ENCODE measurements at regions not wholly inside any gene's neighbourhood (a gene's known extent, or its start where the extent isn't known, plus 50 kb on each side); places are given as distances from the start of the nearest gene placed in this dataset.

DNA sequence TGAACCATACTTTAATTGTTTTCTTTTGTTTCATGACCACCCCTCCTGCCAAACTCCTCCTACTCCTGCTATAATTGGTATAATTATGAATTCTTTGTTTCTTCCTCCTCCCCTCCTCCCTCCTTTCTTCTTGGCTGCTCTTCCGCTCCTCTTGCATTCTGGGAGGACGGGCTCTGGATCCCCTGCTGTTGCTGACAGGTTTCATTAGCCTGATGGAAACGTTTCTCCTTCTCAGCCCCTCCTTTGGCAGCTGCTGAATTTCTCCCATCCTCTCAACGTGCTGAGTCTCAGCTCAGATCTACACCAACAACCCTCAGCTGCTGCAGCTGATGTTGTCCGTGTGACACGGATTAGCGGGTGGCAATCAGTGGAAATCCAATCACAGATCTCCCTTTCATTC, 97.1 kb upstream of the UBAC2 start:
- no peak overlapping the region for H2BK120ac ChIP-seq (ENCODE audit: low read depth, low read length)
- no peaks in the 10 kb centered on the region for H3K79me1 ChIP-seq (ENCODE audit: low read depth, low read length)
- no peaks in the 10 kb centered on the region for H3K9me3 ChIP-seq (replicated peaks in 1 of 2; ENCODE audit: control insufficient read depth in 2 of 2, insufficient read depth in 1 of 2, low read depth in 1 of 2, low read length in 2 of 2)
- no peak overlapping the region for H3K23ac ChIP-seq (ENCODE audit: low read depth, low read length, poor library complexity)
- WGBS, 2 donors (ENCODE audit: extremely low coverage in 2 of 2, insufficient read length in 2 of 2, insufficient replicate concordance in 1 of 2) = no CpG with 5 or more reads among the region's 7 CpGs
- H3K14ac ChIP-seq (ENCODE audit: low read length) = no peak overlapping the region
- peaks cover 0 to 2% of the 10 kb centered on the region in 2 donors for H3K4me1 ChIP-seq (ENCODE audit: control insufficient read depth in 2 of 2, insufficient read depth in 1 of 2, low read depth in 1 of 2, low read length in 2 of 2)
- H4K8ac ChIP-seq (ENCODE audit: low read depth, low read length) = no peak overlapping the region
- H3K36me3 ChIP-seq (replicated peaks in 1 of 2; ENCODE audit: control insufficient read depth in 2 of 2, insufficient read depth in 2 of 2, low read length in 2 of 2) = no peaks in the 10 kb centered on the region
- no peak overlapping the region for H3K9ac ChIP-seq (ENCODE audit: low read depth, low read length, poor library complexity)
- no peaks in the 10 kb centered on the region for H3K27me3 ChIP-seq (ENCODE audit: control insufficient read depth in 3 of 3, insufficient read depth in 3 of 3, low read depth in 1 of 3, low read length in 3 of 3)
- H2BK12ac ChIP-seq (ENCODE audit: low read length) = no peak overlapping the region
- H2AFZ ChIP-seq (ENCODE audit: low read length) = peak overlapping the region; percentile 39
- H3K18ac ChIP-seq (ENCODE audit: low read length) = no peak overlapping the region
- no peak overlapping the region for H3K4me3 ChIP-seq (ENCODE audit: low read length in 2 of 2)
- H2BK15ac ChIP-seq (ENCODE audit: low read length) = no peak overlapping the region
- no peak overlapping the region for H3K27ac ChIP-seq (replicated peaks; ENCODE audit: low read length)
- H3K4me2 ChIP-seq (ENCODE audit: insufficient read depth, low read length, poor library complexity, severe bottlenecking) = no peak overlapping the region
- DNase-seq (ENCODE audit: low spot score) = no peak
- H4K91ac ChIP-seq (ENCODE audit: low read depth, low read length, poor library complexity) = no peak overlapping the region
- H2AK5ac ChIP-seq (ENCODE audit: low read depth, low read length) = no peak overlapping the region
- H3K4ac ChIP-seq (ENCODE audit: low read length) = no peak overlapping the region
- H2BK5ac ChIP-seq (ENCODE audit: low read length) = no peak overlapping the region

DNA sequence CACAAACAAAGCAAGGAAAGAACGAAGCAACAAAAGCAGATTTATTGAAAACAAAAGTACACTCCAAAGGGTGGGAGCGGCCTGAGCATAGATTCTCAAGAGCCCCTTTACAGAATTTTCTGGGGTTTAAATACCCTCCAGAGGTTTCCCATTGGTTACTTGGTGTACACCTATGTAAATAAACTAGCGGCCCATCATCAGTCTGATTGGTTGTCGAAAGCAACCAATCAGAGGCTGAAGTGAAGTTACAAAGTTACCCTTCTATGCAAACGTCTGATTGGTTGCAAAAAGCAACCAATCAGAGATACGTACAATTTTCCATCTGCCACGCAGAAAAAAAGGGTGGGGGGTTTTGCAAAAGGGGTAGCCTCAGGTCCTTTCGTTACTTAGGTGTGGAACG, 96.3 kb upstream of the UBAC2 start:
- Histone ChIP-seq H2BK15ac (ENCODE audit: low read length) (no peak overlapping the region), H2BK5ac (ENCODE audit: low read length) (no peak overlapping the region), H4K91ac (ENCODE audit: low read depth, low read length, poor library complexity) (no peak overlapping the region), H3K23ac (ENCODE audit: low read depth, low read length, poor library complexity) (no peak overlapping the region), H3K9ac (ENCODE audit: low read depth, low read length, poor library complexity) (no peak overlapping the region), H3K4me2 (ENCODE audit: insufficient read depth, low read length, poor library complexity, severe bottlenecking) (no peak overlapping the region), H3K36me3 (replicated peaks in 1 of 2; ENCODE audit: control insufficient read depth in 2 of 2, insufficient read depth in 2 of 2, low read length in 2 of 2) (no peaks in the 10 kb centered on the region), H2BK12ac (ENCODE audit: low read length) (no peak overlapping the region), H3K4ac (ENCODE audit: low read length) (no peak overlapping the region), H3K18ac (ENCODE audit: low read length) (no peak overlapping the region), H3K27ac (replicated peaks; ENCODE audit: low read length) (no peak overlapping the region), H3K9me3 (replicated peaks in 1 of 2; ENCODE audit: control insufficient read depth in 2 of 2, insufficient read depth in 1 of 2, low read depth in 1 of 2, low read length in 2 of 2) (no peaks in the 10 kb centered on the region), H2BK120ac (ENCODE audit: low read depth, low read length) (no peak overlapping the region), H4K8ac (ENCODE audit: low read depth, low read length) (no peak overlapping the region), H2AFZ (ENCODE audit: low read length) (no peak overlapping the region), H3K27me3 (ENCODE audit: control insufficient read depth in 3 of 3, insufficient read depth in 3 of 3, low read depth in 1 of 3, low read length in 3 of 3) (no peaks in the 10 kb centered on the region), H3K14ac (ENCODE audit: low read length) (no peak overlapping the region), H2AK5ac (ENCODE audit: low read depth, low read length) (no peak overlapping the region), H3K4me3 (ENCODE audit: low read length in 2 of 2) (no peak overlapping the region), H3K4me1 (ENCODE audit: control insufficient read depth in 2 of 2, insufficient read depth in 1 of 2, low read depth in 1 of 2, low read length in 2 of 2) (peaks cover 0 to 2% of the 10 kb centered on the region in 2 donors), H3K79me1 (ENCODE audit: low read depth, low read length) (no peaks in the 10 kb centered on the region)
- no peak for DNase-seq (ENCODE audit: low spot score)
- no CpG with 5 or more reads among the region's 9 CpGs for WGBS, 2 donors (ENCODE audit: extremely low coverage in 2 of 2, insufficient read length in 2 of 2, insufficient replicate concordance in 1 of 2)

DNA sequence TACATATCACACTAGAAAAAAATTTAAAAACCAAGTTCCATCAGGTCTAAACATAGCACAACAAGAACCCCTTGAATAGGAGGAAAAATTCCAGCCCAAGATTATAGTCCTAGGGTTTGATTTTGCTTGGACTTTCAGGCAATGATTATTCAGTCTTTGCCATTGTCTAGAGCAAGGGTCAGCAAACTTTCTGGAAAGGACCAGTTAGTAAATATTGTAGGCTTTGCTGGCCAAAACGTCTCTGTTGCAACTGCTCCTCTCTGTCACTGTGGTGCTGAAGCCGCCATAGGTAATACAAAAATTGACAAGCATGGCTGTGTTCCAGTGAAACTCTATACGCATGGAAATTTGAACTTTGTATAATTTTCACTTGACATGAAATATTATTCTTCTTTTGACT, 95.5 kb upstream of the UBAC2 start:
- H3K27ac ChIP-seq (replicated peaks; ENCODE audit: low read length) = no peak overlapping the region
- H2BK12ac ChIP-seq (ENCODE audit: low read length) = no peak overlapping the region
- no peak overlapping the region for H3K4me3 ChIP-seq (ENCODE audit: low read length in 2 of 2)
- H3K4ac ChIP-seq (ENCODE audit: low read length) = no peak overlapping the region
- no peak overlapping the region for H4K91ac ChIP-seq (ENCODE audit: low read depth, low read length, poor library complexity)
- H3K18ac ChIP-seq (ENCODE audit: low read length) = no peak overlapping the region
- no peak overlapping the region for H3K23ac ChIP-seq (ENCODE audit: low read depth, low read length, poor library complexity)
- no CpG with 5 or more reads among the region's 3 CpGs for WGBS, 2 donors (ENCODE audit: extremely low coverage in 2 of 2, insufficient read length in 2 of 2, insufficient replicate concordance in 1 of 2)
- no peak overlapping the region for H2BK120ac ChIP-seq (ENCODE audit: low read depth, low read length)
- no peak overlapping the region for H3K9ac ChIP-seq (ENCODE audit: low read depth, low read length, poor library complexity)
- H3K79me1 ChIP-seq (ENCODE audit: low read depth, low read length) = no peaks in the 10 kb centered on the region
- no peak overlapping the region for H2BK5ac ChIP-seq (ENCODE audit: low read length)
- H2AFZ ChIP-seq (ENCODE audit: low read length) = no peak overlapping the region
- no peaks in the 10 kb centered on the region for H3K9me3 ChIP-seq (replicated peaks in 1 of 2; ENCODE audit: control insufficient read depth in 2 of 2, insufficient read depth in 1 of 2, low read depth in 1 of 2, low read length in 2 of 2)
- H2AK5ac ChIP-seq (ENCODE audit: low read depth, low read length) = no peak overlapping the region
- no peak overlapping the region for H3K14ac ChIP-seq (ENCODE audit: low read length)
- H3K27me3 ChIP-seq (ENCODE audit: control insufficient read depth in 3 of 3, insufficient read depth in 3 of 3, low read depth in 1 of 3, low read length in 3 of 3) = no peaks in the 10 kb centered on the region
- H3K4me1 ChIP-seq (ENCODE audit: control insufficient read depth in 2 of 2, insufficient read depth in 1 of 2, low read depth in 1 of 2, low read length in 2 of 2) = peaks cover 0 to 2% of the 10 kb centered on the region in 2 donors
- DNase-seq (ENCODE audit: low spot score) = no peak
- H4K8ac ChIP-seq (ENCODE audit: low read depth, low read length) = no peak overlapping the region
- H3K36me3 ChIP-seq (replicated peaks in 1 of 2; ENCODE audit: control insufficient read depth in 2 of 2, insufficient read depth in 2 of 2, low read length in 2 of 2) = no peaks in the 10 kb centered on the region
- no peak overlapping the region for H2BK15ac ChIP-seq (ENCODE audit: low read length)
- no peak overlapping the region for H3K4me2 ChIP-seq (ENCODE audit: insufficient read depth, low read length, poor library complexity, severe bottlenecking)

DNA sequence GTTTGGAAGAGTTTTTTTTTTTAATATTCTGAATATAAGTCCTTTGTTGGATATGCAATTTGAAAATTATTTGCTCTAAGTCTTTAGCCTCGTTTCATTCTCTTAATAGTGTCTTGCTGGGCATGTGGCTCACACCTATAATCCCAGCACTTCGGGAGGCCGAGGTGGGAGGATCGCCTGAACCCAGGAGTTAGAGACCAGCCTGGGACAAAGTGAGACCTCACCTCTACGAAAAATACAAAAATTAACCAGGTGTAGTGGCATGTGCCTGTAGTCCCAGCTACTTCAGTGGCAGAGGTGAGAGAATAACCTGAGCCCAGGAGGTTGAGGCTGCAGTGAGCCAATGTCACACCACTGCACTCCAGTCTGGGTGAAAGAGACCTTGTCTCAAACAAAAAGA, 87.3 kb upstream of the UBAC2 start:
- no peak overlapping the region for H2BK120ac ChIP-seq (ENCODE audit: low read depth, low read length)
- no CpG with 5 or more reads among the region's 5 CpGs for WGBS, 2 donors (ENCODE audit: extremely low coverage in 2 of 2, insufficient read length in 2 of 2, insufficient replicate concordance in 1 of 2)
- H3K27me3 ChIP-seq (ENCODE audit: control insufficient read depth in 3 of 3, insufficient read depth in 3 of 3, low read depth in 1 of 3, low read length in 3 of 3) = no peaks in the 10 kb centered on the region
- H3K79me1 ChIP-seq (ENCODE audit: low read depth, low read length) = no peaks in the 10 kb centered on the region
- no peak overlapping the region for H3K4me3 ChIP-seq (ENCODE audit: low read length in 2 of 2)
- no peak overlapping the region for H4K91ac ChIP-seq (ENCODE audit: low read depth, low read length, poor library complexity)
- H3K14ac ChIP-seq (ENCODE audit: low read length) = no peak overlapping the region
- no peak for DNase-seq (ENCODE audit: low spot score)
- H2AFZ ChIP-seq (ENCODE audit: low read length) = no peak overlapping the region
- H2BK5ac ChIP-seq (ENCODE audit: low read length) = no peak overlapping the region
- H3K4me2 ChIP-seq (ENCODE audit: insufficient read depth, low read length, poor library complexity, severe bottlenecking) = no peak overlapping the region
- no peaks in the 10 kb centered on the region for H3K4me1 ChIP-seq (ENCODE audit: control insufficient read depth in 2 of 2, insufficient read depth in 1 of 2, low read depth in 1 of 2, low read length in 2 of 2)
- no peak overlapping the region for H3K18ac ChIP-seq (ENCODE audit: low read length)
- no peak overlapping the region for H2BK15ac ChIP-seq (ENCODE audit: low read length)
- no peak overlapping the region for H3K27ac ChIP-seq (replicated peaks; ENCODE audit: low read length)
- no peak overlapping the region for H3K23ac ChIP-seq (ENCODE audit: low read depth, low read length, poor library complexity)
- H3K9ac ChIP-seq (ENCODE audit: low read depth, low read length, poor library complexity) = no peak overlapping the region
- no peak overlapping the region for H4K8ac ChIP-seq (ENCODE audit: low read depth, low read length)
- H3K36me3 ChIP-seq (replicated peaks in 1 of 2; ENCODE audit: control insufficient read depth in 2 of 2, insufficient read depth in 2 of 2, low read length in 2 of 2) = no peaks in the 10 kb centered on the region
- H2AK5ac ChIP-seq (ENCODE audit: low read depth, low read length) = no peak overlapping the region
- H2BK12ac ChIP-seq (ENCODE audit: low read length) = no peak overlapping the region
- H3K4ac ChIP-seq (ENCODE audit: low read length) = no peak overlapping the region
- H3K9me3 ChIP-seq (replicated peaks in 1 of 2; ENCODE audit: control insufficient read depth in 2 of 2, insufficient read depth in 1 of 2, low read depth in 1 of 2, low read length in 2 of 2) = no peaks in the 10 kb centered on the region

Measured in neuronal stem cell (in vitro differentiated cells).